ENCODE measurements at regions not wholly inside any gene's neighbourhood (a gene's known extent, or its start where the extent isn't known, plus 50 kb on each side); places are given as distances from the start of the nearest gene placed in this dataset.
"Not testable (repeated sequence)": the region's sequence is repeated elsewhere in the genome, so short reads cannot be mapped to it uniquely, and the experiment has no call there.

DNA sequence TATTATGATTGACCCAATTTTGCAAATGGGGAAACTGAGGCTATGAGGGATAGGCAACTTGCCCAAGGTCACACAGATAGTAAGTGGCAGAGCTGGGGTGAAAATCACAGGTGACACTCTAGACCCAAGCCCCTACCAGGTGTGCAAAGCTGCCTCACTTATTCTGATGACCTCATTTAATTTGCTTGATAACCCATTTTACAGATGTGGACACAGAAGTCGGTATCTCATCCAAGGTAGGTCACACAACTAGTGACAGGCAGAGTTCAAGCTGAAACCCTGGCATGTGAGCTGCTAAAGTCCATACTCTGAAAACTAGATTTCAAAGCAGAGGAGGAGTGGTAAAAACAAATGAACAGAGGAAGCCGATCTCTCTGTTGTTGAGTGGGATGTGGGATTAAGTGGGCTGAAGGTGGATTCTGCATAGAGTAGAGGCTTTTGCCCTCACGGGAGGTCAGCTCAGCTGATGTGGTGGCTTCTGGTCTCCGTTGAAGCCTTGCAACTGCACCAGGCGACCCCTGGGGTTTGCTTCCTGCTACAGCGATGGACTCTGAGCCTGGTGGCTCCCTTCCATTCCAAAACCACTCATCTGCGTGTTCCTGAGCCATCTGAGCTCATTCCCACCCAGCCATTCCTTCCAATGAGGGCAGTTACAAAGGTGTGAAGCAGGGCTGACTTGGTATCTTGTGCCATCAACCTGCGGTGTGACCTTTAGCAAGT lies 164.3 kb upstream of the FHL2 start:
- DNase-seq: no peak

DNA sequence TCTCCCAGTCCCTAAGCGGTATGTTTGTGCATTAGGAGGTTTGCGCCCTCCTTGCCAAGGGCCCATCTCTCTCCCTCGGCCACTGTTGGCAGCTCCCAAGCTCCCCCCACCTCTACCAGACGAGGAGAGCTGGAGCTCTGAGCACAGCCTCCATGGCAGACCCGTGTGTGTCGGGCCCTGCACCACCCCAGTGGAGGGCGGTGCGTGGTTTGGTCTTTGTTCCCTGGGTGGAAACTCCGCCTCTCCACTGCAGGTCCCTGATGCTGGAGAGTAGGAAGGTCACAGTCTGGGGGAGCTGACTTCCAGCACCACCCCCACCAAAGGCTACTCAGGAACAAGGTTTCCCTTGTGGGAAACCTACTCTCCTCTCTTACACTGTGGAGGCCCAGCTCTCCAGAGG lies 162.6 kb upstream of the FHL2 start:
- no peak for DNase-seq

- DNase-seq: no peak
These were observed 161.3 kb upstream of the FHL2 start for GRCh38 chr2:105560157-105560556.

DNA sequence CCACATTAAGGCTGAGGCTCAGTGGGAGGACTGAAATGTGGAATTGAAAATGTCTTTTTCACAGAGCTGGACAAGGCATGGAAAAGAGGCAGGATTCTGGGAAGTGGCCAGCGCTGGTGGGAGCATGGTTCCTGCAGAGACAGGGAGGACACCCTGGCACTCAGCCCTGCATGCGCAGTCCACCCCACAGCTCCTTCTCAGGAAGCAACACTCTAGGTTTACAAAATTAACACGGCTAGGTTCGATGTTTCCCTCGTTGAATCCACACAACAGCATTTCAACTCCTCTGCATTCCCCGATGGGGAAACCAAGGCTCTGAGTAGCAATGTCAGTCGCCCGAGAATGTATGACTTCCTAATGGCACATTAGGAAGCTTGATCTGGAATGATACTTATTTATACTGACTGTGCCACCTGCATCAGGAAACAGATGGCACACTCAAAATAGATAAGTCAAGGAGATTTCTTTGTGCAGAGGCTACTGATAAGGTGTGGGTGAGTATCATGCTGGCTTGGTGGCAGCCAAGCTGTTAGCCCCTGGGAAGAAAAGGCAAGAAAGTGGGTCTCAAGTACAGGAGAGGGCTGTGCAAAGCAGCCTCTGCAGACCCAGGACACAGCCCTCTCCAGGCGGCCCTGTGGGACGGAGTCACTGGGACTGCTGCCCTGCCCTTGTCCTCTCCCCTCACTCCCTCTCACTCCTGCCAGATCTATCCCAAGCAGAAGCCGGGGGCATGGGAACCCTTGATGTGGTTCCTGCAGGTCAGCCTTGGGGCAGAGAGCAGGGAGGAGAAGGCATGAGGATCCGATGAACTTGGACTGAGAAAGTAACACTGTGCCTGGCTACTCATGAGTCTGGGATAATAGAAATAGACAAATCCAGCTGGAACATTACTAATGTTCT lies 158.4 kb upstream of the FHL2 start:
- DNase-seq: no peak

GRCh38 chr2:105556366-105556765 lies 157.5 kb upstream of the FHL2 start:
- DNase-seq: no peak

DNA sequence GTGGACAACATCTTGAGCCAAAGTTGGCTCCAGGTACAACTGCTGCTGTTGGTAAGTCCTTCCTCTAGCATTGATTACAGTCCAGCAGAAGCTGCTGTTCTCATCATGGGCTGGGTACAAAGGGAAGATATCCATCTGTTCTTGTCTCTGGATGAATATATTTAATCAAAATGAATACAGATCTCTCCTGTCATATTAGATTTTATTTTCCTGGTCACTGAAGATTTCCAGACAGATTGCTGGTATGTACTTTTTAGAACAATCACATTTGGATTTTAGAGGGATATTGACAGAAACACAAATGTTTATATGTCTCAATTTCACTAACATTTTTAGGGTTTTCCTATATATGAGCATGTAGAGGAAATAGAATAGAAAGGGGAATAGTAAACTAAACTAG lies 155.4 kb upstream of the FHL2 start:
- no peak for DNase-seq

DNA sequence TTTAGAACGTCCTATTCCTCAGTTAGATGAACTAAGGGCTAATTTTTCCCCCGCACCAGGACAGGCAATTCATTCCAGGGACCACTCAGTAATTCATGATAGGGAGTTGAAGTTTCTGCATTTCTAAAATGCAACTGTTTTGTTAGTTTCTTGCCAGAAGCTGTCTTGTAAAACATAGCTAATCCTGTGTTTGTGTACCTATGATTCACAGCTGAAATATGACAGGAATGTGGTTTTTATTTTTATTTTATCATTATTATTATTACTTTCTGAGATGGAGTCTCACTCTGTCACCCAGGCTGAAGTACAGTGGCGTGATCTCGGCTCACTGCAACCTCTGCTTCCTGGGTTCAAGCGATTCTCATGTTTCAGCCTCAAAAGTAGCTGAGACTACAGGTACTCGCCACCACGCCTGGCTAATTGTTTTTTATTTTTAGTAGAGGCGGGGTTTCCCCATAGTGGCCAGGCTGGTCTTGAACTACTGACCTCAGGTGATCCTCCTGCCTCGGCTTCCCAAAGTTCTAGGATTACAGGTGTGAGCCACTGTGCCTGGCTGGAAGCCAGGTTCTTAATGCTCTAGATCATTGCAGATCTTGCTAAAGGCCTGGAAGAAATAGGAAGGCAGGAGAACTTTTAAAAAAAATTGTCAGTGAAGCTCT lies 154.8 kb upstream of the FHL2 start:
- peak; percentile 6 for DNase-seq

GRCh38 chr2:105546628-105546974 lies 147.8 kb upstream of the FHL2 start:
- DNase-seq: no peak

- DNase-seq: peak; percentile 33
These were observed 147.1 kb upstream of the FHL2 start for GRCh38 chr2:105545730-105546627.

DNA sequence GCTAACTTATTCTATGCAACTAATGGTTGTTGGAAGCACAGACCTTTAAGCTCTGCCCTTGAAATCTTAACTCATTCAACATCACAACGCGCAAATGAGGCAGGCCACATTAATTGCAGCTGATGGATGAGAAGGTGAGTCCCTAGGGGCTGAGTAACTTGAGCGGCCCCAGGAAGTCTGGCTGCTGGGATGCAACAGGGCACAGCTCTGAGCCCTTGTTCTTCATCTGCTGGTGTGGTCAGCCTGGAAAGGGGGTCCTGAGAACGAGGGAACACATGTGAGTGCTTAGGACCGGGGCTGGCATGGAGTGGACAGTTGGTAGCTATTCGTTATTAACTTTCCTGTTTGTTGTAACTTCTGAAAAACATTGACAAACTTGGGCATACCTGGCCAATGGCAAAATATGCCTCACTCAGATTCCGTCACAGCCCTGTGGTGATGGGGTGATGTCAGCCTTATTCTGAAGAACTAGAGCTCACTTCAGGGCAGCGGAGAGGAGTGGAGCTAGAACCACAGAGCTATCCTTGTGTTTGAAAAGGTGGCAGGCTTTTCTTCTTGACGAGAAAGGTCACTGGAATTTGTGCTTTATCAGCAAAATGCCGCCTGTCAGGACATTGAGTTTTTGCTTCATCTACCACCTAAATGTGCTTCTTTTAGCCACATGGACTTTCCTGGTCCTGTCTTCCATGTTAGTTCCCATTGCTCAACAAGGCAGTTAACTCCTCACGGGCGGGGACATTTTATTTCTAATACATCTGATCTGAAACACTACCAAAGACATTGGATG lies 145.9 kb upstream of the FHL2 start:
- no peak for DNase-seq

DNA sequence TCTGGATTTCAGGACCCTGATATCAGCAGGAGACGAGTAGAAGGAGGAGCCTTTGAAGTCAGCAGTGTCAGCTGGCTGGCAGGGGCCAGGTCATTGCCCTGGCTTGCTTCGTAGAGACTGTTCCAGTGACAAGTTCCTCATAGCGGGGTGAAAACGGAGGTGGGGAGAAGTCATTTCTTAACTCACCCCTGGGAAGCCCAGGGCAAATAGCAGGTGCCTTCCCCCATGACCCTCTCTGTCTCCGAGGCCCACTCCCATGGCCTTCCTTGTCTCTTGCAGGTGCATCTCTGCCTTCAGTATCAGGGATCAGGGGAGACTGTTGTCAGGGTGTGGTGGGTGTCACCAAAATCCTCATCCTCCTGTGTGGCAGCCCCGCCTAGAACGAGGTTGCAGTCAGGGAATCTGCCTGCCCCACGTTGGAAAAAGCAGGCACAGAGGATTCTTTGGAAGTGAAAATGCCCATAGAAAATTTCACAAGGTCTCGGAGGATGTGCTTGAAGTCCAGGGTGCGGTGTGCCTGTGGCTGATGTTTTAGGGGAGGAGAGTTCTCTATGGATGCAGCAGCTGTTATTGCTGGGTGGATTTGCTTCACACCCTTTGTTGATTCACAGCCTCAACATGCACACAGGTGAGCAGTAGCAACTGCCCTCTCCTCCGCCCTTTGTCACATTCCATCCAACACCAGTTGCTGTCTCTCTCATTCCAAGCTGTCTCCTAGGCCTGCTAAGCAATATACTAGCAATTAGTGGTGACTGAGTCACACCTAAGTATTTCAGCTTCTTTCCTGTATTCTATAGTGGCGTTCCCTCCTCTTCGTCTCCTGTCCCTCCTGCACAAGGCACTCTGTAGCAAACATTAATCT lies 142.6 kb upstream of the FHL2 start:
- no peak for DNase-seq

DNA sequence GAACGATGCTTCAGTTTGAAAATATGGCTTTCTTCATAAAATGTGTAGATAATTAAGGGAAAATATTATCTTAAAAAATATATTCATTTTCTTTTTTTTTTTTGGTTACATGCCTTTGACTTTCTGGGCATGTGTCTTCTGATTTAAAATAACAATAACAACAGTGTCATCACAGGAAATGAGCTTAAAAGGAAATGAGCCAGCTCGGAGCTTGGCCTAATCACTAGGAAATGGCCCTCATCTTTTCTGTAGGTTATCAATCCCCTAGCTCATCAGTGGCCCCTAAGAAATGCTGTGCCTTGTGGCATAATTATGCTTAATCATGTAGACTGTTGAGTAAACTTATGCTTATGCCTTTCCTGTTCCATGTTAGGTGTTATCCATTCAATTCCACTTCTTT lies 141.8 kb upstream of the FHL2 start:
- DNase-seq: no peak

DNA sequence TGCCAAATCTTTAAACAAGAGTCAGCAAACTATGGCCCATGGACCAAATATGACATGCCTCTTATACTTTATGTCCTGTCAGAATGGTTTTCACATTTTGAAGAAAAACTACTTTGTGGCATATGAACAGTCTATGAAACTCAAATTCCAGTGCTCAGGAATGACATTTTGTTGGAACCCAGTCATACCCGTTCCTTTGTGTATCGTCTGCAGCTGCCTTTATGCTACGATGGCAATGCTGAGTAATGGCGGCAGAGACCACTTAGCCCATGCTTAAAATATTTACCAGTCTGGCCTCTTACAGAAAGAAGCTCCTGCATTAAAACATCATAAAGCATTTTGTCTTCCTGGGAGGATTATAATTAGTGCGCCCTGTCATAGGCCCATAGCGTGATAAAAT lies 140.5 kb upstream of the FHL2 start:
- DNase-seq: no peak

DNA sequence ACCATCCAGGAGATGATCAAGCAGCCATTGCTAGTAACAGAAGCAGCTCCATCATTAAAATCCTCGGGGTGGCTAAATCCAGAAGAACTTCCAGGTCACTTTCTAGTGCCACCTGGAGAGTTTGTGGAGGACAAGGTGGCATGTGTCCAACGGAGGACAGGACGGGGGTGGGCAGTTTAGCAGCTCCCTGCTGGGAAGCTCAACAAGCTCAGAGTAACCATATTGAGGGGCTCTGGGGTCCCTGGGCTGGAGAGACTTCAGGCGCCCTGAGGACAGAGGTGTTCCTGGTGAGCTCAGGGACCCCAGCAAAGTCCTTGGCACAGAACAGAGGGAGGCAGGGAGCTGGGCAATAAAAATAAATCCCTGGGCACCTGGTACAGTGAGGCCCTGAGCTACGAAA lies 140.0 kb upstream of the FHL2 start:
- DNase-seq: no peak

DNA sequence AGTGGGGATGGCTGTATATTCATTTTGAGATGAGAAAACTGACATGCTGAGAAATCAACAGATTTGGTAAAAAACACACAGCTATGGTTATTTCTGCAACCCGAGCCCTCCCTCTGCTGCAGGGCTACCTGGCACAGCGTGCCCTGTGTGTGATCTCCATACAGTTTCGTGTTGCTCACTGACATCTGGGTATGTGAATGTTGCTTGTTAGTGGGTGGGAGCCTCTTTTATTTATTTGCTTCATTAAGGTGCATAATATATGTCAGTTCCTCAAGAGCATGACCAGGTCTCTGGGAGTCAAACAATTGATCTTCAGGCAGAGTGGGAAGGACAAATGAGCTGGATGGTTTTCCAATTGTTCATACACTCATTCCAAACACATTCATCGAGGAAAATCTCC lies 139.1 kb upstream of the FHL2 start:
- no peak for DNase-seq

GRCh38 chr2:105537466-105537865 lies 138.6 kb upstream of the FHL2 start:
- no peak for DNase-seq

GRCh38 chr2:105536175-105536574 lies 137.3 kb upstream of the FHL2 start:
- DNase-seq: no peak

DNA sequence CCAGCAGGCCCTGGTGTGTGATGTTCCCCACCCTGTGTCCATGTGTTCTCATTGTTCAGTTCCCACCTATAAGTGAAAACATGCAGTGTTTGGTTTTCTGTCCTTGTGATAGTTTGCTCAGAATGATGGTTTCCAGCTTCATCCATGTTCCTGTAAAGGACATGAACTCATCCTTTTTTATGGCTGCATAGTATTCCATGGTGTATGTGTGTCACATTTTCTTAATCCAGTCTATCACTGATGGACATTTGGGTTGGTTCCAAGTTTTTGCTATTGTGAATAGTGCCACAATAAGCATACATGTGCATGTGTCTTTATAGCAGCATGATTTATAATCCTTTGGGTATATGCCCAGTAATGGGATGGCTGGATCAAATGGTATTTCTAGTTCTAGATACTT lies 130.4 kb upstream of the FHL2 start:
- DNase-seq: not testable (repeated sequence)

- DNase-seq: no peak
These were observed 127.4 kb upstream of the FHL2 start for GRCh38 chr2:105526000-105526925.

GRCh38 chr2:105525201-105525600 lies 126.3 kb upstream of the FHL2 start:
- no peak for DNase-seq

All from NCI-H226 (cell line).